Suprapubic skin (tissue), 4 donors: ENCODE measurements at regions not wholly inside any gene's neighbourhood (a gene's known extent, or its start where the extent isn't known, plus 50 kb on each side); places are given as distances from the start of the nearest gene placed in this dataset.
A peak's percentile ranks its signal among the peaks of the same experiment; 100 is the strongest.

Experiments used
- DNase-seq, 2 donors: peaks; one replicate each; pipeline ENCODE4 v3.0.0-alpha.2; 2019; ENCODE audit warnings: low spot score in 2 of 2
- H3K27ac ChIP-seq: fragments of 200-600 bp; sonication (generic); one replicate; pipeline ENCODE4 v1.5.1; 2019
- H3K27me3 ChIP-seq: fragments of 200-600 bp; sonication (generic); one replicate; pipeline ENCODE4 v1.5.1; 2019
- H3K36me3 ChIP-seq: fragments of 200-600 bp; sonication (generic); one replicate; pipeline ENCODE4 v1.5.1; 2019
- H3K4me1 ChIP-seq: fragments of 200-600 bp; sonication (generic); one replicate; pipeline ENCODE4 v1.5.1; 2019
- H3K4me3 ChIP-seq: fragments of 200-600 bp; sonication (generic); one replicate; pipeline ENCODE4 v1.5.1; 2019; ENCODE audit warnings: mild to moderate bottlenecking
- H3K9me3 ChIP-seq: fragments of 200-600 bp; sonication (generic); one replicate; pipeline ENCODE4 v1.5.1; 2019
- EP300 ChIP-seq: sonication (generic); formaldehyde crosslinking; IDR thresholded peaks from one replicate; pipeline ENCODE4 v1.6.1; 2017; ENCODE audit warnings: antibody characterized with exemption
- POLR2A ChIP-seq, 2 donors: fragments of 450-650 bp; IDR thresholded peaks; one replicate each; pipeline ENCODE4 v1.6.1; 2017; ENCODE audit warnings: antibody characterized with exemption in 2 of 2, mild to moderate bottlenecking in 2 of 2, moderate library complexity in 2 of 2
- POLR2AphosphoS5 ChIP-seq, 3 donors: sonication (generic); formaldehyde crosslinking; IDR thresholded peaks; one replicate each; pipeline ENCODE4 v1.6.1; 2017; ENCODE audit warnings: antibody characterized with exemption in 3 of 3
- WGBS: methylation state at CpG from one replicate; pipeline ENCODE4 v1.1.5; 2018; 5-methylcytosine and 5-hydroxymethylcytosine counted together
- TF ChIP-seq, protein P1 (sequence below), 2 donors: fragments of 200-600 bp in 1 of 2; fragments of 450-650 bp in 1 of 2; sonication (generic) in 1 of 2; IDR thresholded peaks; one replicate each; pipeline ENCODE4 v1.5.1; 2016 to 2019; ENCODE audit warnings: antibody characterized with exemption in 2 of 2, mild to moderate bottlenecking in 1 of 2, moderate library complexity in 1 of 2

DNA sequence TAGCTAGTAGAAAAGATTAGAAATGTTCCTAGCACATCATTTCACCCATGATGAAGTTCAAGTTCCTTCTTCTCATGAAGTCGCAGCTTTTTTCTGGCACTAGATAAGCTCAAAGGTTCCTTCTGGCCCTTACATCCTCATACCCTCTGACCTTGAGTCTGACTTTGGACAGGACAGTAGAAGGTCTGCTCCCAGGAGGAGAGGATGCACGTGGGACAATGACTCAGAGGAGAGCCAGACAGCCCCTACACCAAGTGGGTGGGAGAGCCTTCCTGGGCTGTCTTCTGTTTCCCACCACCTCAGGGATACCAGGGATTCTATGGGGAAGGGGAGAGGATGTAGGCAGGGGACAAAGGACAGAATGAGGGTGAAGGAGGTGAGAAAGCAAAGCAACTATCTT, 86.0 kb downstream of the HHIPL2 start:
- Histone ChIP-seq H3K36me3 (no peaks in the 10 kb centered on the region), H3K4me3 (no peak overlapping the region), H3K4me1 (peaks cover 8% of the 10 kb centered on the region), H3K27ac (no peak overlapping the region), H3K9me3 (peaks cover 8% of the 10 kb centered on the region), H3K27me3 (no peaks in the 10 kb centered on the region)
- DNase-seq: no peak
- TF ChIP-seq POLR2AphosphoS5 (IDR thresholded peaks at IDR 0.05) (no peak), EP300 (no peak), POLR2A (IDR thresholded peaks at IDR 0.05) (no peak)
- whole genome bisulfite sequencing: 72% methylated on average over 2 of the region's 2 CpGs

DNA sequence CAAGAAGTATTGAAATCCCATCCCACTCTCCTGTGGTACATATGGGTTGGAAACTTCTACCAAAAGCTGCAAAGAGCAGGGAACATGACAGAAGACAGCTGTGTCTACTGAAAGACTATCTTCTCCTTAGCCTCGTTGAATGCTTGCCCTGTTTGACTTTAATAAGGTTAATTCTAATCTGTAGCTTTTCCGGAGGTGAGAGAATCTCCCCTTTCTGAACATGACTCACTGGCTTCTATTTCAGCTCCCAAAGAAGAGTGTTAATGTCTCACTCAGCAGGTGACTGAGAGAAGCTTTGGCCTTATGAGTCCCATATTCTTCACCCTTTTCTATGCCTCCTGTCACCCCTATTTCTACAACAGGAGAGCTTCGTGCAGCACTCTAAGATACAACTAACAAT, 88.3 kb downstream of the HHIPL2 start:
- H3K27me3 ChIP-seq: no peaks in the 10 kb centered on the region
- 73% methylated on average over 3 of the region's 3 CpGs for WGBS
- peaks cover 12% of the 10 kb centered on the region for H3K4me1 ChIP-seq
- TF ChIP-seq POLR2A (IDR thresholded peaks at IDR 0.05) (no peak), POLR2AphosphoS5 (IDR thresholded peaks at IDR 0.05) (no peak), EP300 (no peak)
- TF ChIP-seq, protein P1, sequence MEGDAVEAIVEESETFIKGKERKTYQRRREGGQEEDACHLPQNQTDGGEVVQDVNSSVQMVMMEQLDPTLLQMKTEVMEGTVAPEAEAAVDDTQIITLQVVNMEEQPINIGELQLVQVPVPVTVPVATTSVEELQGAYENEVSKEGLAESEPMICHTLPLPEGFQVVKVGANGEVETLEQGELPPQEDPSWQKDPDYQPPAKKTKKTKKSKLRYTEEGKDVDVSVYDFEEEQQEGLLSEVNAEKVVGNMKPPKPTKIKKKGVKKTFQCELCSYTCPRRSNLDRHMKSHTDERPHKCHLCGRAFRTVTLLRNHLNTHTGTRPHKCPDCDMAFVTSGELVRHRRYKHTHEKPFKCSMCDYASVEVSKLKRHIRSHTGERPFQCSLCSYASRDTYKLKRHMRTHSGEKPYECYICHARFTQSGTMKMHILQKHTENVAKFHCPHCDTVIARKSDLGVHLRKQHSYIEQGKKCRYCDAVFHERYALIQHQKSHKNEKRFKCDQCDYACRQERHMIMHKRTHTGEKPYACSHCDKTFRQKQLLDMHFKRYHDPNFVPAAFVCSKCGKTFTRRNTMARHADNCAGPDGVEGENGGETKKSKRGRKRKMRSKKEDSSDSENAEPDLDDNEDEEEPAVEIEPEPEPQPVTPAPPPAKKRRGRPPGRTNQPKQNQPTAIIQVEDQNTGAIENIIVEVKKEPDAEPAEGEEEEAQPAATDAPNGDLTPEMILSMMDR (IDR thresholded peaks at IDR 0.05): no peak
- DNase-seq: no peak
- H3K36me3 ChIP-seq: no peaks in the 10 kb centered on the region
- H3K27ac ChIP-seq: no peak overlapping the region
- H3K4me3 ChIP-seq: no peak overlapping the region
- H3K9me3 ChIP-seq: peaks cover 8% of the 10 kb centered on the region

DNA sequence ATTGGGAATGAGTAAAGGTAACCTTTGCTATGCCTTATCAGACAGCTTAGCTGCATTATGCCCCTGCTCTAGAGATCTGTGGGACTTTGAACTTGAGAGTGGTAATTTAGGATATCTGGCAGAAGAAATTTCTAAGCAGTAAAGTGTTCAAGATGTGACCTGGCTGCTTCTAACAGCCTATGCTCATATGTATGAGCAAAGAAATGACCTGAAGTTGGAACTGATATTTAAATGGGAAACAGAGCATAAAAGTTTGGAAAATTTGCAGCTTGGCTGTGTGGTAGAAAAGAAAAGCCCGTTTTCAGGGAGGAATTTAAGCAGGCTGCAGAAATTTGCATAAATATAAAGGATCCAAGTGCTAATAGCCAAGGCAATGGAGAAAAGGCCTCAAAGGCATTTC, 90.4 kb downstream of the HHIPL2 start:
- no peak overlapping the region for H3K27ac ChIP-seq
- no peaks in the 10 kb centered on the region for H3K27me3 ChIP-seq
- H3K9me3 ChIP-seq: peaks cover 8% of the 10 kb centered on the region
- no peak for DNase-seq
- H3K4me1 ChIP-seq: peaks cover 18% of the 10 kb centered on the region
- 88% methylated on average over 1 of the region's 1 CpG for WGBS
- TF ChIP-seq, protein P1 (IDR thresholded peaks at IDR 0.05): no peak
- TF ChIP-seq POLR2AphosphoS5 (IDR thresholded peaks at IDR 0.05) (no peak), POLR2A (IDR thresholded peaks at IDR 0.05) (no peak), EP300 (no peak)
- H3K4me3 ChIP-seq: no peak overlapping the region
- no peaks in the 10 kb centered on the region for H3K36me3 ChIP-seq

DNA sequence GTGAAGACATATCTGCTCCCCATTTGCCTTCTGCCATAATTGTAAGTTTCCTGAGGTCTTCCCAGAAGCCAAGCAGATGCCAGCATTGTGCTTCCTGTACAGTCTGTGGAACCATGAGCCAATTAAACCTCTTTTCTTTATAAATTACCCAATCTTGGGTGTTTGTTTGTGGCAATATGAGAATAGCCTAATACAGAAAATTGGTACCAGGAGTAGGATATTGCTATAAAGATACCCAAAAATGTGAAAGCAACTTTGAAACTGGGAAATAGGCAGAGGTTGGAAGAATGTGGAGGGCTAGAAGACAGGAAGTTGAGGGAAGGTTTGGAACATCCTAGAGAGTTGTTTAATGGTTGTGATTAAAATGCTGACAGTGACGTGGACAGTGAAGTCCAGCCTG, 90.8 kb downstream of the HHIPL2 start:
- WGBS: 91% methylated on average over 1 of the region's 1 CpG
- no peaks in the 10 kb centered on the region for H3K36me3 ChIP-seq
- no peak overlapping the region for H3K27ac ChIP-seq
- DNase-seq: no peak
- TF ChIP-seq POLR2A (IDR thresholded peaks at IDR 0.05): no peak
- no peak for TF ChIP-seq POLR2AphosphoS5 (IDR thresholded peaks at IDR 0.05)
- TF ChIP-seq EP300: no peak
- TF ChIP-seq, protein P1 (IDR thresholded peaks at IDR 0.05): no peak
- peaks cover 8% of the 10 kb centered on the region for H3K9me3 ChIP-seq
- H3K4me3 ChIP-seq: no peak overlapping the region
- no peaks in the 10 kb centered on the region for H3K27me3 ChIP-seq
- H3K4me1 ChIP-seq: peaks cover 18% of the 10 kb centered on the region

DNA sequence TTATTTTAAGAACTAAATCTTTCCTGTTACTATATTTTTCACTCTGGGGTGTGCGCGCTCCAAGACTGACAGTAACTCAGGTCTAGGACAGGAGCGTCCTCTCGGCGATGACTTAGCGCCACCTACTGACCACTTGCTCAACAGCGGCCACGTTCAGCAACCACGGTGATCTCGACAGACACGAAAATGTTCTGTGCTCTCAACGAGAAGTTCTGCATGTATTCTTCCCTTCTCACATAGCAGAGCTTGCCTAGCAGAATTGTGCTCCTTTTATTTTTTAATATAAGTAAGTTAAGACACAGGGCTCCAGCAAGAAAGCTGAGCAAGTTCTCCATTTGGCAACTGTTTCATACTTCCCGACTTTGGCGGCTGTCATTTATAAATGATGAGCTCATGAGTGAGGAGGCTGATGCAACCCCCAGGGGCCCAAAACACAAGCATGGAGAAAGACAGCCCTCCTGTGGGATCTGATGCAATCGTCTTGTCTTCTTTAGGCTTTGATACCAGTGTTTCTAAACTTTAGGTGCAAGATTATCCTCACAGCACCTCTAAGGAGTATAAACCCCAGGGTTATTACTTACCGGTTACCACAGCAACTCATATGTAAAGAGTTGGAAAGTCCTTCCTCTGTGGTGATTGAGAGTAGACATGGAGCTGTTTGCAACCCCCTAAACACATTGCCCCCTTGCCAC, 92.6 kb downstream of the HHIPL2 start:
- no peak for TF ChIP-seq POLR2A (IDR thresholded peaks at IDR 0.05)
- TF ChIP-seq, protein P1 (IDR thresholded peaks at IDR 0.05): peak; percentile 70 to 84
- peak in 1 of 3 donors; percentile 15 for TF ChIP-seq POLR2AphosphoS5 (IDR thresholded peaks at IDR 0.05)
- H3K36me3 ChIP-seq: no peaks in the 10 kb centered on the region
- H3K27ac ChIP-seq: peak overlapping the region; percentile 62
- H3K27me3 ChIP-seq: no peaks in the 10 kb centered on the region
- peak overlapping the region; percentile 10 for H3K4me3 ChIP-seq
- WGBS: 2% methylated on average over 16 of the region's 16 CpGs
- DNase-seq: peak; percentile 89 to 91
- H3K4me1 ChIP-seq: peaks cover 18% of the 10 kb centered on the region
- peaks cover 8% of the 10 kb centered on the region for H3K9me3 ChIP-seq

DNA sequence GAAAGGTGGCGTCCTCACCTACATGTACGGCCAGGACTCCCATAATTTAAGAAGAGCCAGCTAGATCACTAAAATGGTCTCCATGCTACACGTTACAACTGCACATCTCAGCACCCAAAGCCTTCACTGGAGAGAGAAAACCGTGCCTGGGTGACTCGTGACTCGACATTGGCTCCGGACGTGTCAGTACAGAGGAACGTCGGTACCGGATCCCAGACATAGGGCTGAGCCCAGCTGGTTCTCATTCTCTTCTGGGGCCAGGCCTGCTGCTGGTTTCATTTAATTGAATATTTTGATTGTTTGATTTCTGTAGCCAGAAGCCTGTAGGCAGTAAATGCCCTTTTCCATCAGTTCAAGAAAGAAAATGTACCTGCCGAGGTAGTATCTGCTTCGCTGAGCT, 93.1 kb downstream of the HHIPL2 start:
- peak; percentile 68 to 82 for DNase-seq
- H3K36me3 ChIP-seq: no peaks in the 10 kb centered on the region
- peak overlapping the region; percentile 10 for H3K4me3 ChIP-seq
- no peaks in the 10 kb centered on the region for H3K27me3 ChIP-seq
- H3K4me1 ChIP-seq: peaks cover 18% of the 10 kb centered on the region
- peak overlapping the region; percentile 62 for H3K27ac ChIP-seq
- peaks cover 8% of the 10 kb centered on the region for H3K9me3 ChIP-seq
- no peak for TF ChIP-seq EP300
- TF ChIP-seq POLR2A (IDR thresholded peaks at IDR 0.05): no peak
- no peak for TF ChIP-seq POLR2AphosphoS5 (IDR thresholded peaks at IDR 0.05)
- TF ChIP-seq, protein P1 (IDR thresholded peaks at IDR 0.05): no peak
- WGBS: 24% methylated on average over 13 of the region's 13 CpGs
